GM21528 (cell line): ENCODE measurements at regions not wholly inside any gene's neighbourhood (a gene's known extent, or its start where the extent isn't known, plus 50 kb on each side); places are given as distances from the start of the nearest gene placed in this dataset.

Experiments used
- ATAC-seq: cut with Tn5 transposase; IDR thresholded peaks from one replicate; pipeline ENCODE4 v1.9.1; 2021; ENCODE audit warnings: mild to moderate bottlenecking, moderate library complexity; ENCODE audit not compliant: unreplicated experiment, low FRiP score

- no peak for ATAC-seq
Measured at GRCh38 chr9:121598965-121599871, 52.2 kb upstream of the DAB2IP start.

GRCh38 chr9:121599872-121600585, 51.4 kb upstream of the DAB2IP start:
- ATAC-seq: no peak

- ATAC-seq: no peak
Measured at GRCh38 chr9:121601194-121601593, 50.2 kb upstream of the DAB2IP start.
